WTC11 (cell line): ENCODE measurements at regions not wholly inside any gene's neighbourhood (a gene's known extent, or its start where the extent isn't known, plus 50 kb on each side); places are given as distances from the start of the nearest gene placed in this dataset.
"Not testable (repeated sequence)": the region's sequence is repeated elsewhere in the genome, so short reads cannot be mapped to it uniquely, and the experiment has no call there.

ENCODE experiments used
- ATAC-seq: fragments of 200-7000 bp; cut with Tn5 transposase; 2 replicates; pipeline ENCODE4 v1.10.0; 2021; ENCODE audit warnings: mild to moderate bottlenecking, moderate library complexity
- CTCF ChIA-PET: fragments of 300-600 bp; sonication (Branson Sonifier 250); formaldehyde crosslinking; loops from one replicate; lab custom pipeline; 2021; ENCODE audit warnings: antibody characterized with exemption; lab: Charles Lee
- POLR2A ChIA-PET: fragments of 350-600 bp; sonication (Branson Sonifier 250); formaldehyde crosslinking; loops from one replicate; lab custom pipeline; 2021; ENCODE audit warnings: antibody characterized with exemption; lab: Charles Lee
- DNase-seq: peaks from one replicate; pipeline ENCODE4 v3.0.0; 2021; ENCODE audit warnings: low spot score
- H3K27ac Mint-ChIP-seq: 2 replicates; pipeline ENCODE4 v1.8.0; 2021; ENCODE audit warnings: mixed read lengths
- H3K27me3 Mint-ChIP-seq: 2 replicates; pipeline ENCODE4 v1.8.0; 2021; ENCODE audit warnings: low read depth, mild to moderate bottlenecking, moderate library complexity, mixed read lengths
- H3K36me3 Mint-ChIP-seq: 2 replicates; pipeline ENCODE4 v1.8.0; 2021; ENCODE audit warnings: mixed read lengths
- H3K4me1 Mint-ChIP-seq: 2 replicates; pipeline ENCODE4 v1.8.0; 2022; ENCODE audit warnings: mixed read lengths
- H3K4me3 Mint-ChIP-seq: 2 replicates; pipeline ENCODE4 v1.8.0; 2021; ENCODE audit warnings: mild to moderate bottlenecking, moderate library complexity, mixed read lengths
- H3K9me3 Mint-ChIP-seq: 2 replicates; pipeline ENCODE4 v1.8.0; 2021; ENCODE audit warnings: mixed read lengths
- EMX1 ChIP-seq: fragments of 250-450 bp; sonication (Bioruptor Pico); IDR thresholded peaks from 2 replicates; pipeline ENCODE4 v1.8.0; 2021; ENCODE audit warnings: mild to moderate bottlenecking
- GRHL2 ChIP-seq: fragments of 250-450 bp; sonication (Bioruptor Pico); IDR thresholded peaks from 2 replicates; pipeline ENCODE4 v1.8.0; 2022; ENCODE audit warnings: mild to moderate bottlenecking, moderate library complexity; ENCODE audit not compliant: insufficient replicate concordance, severe bottlenecking
- MXD4 ChIP-seq: fragments of 250-450 bp; sonication (Bioruptor Pico); IDR thresholded peaks from 2 replicates; pipeline ENCODE4 v1.8.0; 2021; ENCODE audit warnings: mild to moderate bottlenecking, moderate library complexity, borderline replicate concordance
- NFE2L1 ChIP-seq: sonication (generic); formaldehyde crosslinking; IDR thresholded peaks from 2 replicates; pipeline ENCODE4 v1.8.1; 2023; ENCODE audit warnings: missing genetic modification reagents
- ZNF317 ChIP-seq: sonication (generic); formaldehyde crosslinking; IDR thresholded peaks from 2 replicates; pipeline ENCODE4 v1.8.1; 2023; ENCODE audit warnings: low read depth, mild to moderate bottlenecking, moderate library complexity, missing genetic modification reagents, borderline replicate concordance
- TF ChIP-seq, protein P1 (sequence below): sonication (generic); formaldehyde crosslinking; IDR thresholded peaks from 2 replicates; pipeline ENCODE4 v1.8.0; 2023; ENCODE audit warnings: missing genetic modification reagents
- TF ChIP-seq, protein P2 (sequence below): fragments of 250-450 bp; sonication (Bioruptor Pico); IDR thresholded peaks from 2 replicates; pipeline ENCODE4 v1.9.0; 2021; ENCODE audit warnings: mild to moderate bottlenecking, borderline replicate concordance
- TF ChIP-seq, protein P3 (sequence below): sonication (generic); formaldehyde crosslinking; IDR thresholded peaks from 2 replicates; pipeline ENCODE4 v1.8.1; 2023; ENCODE audit warnings: mild to moderate bottlenecking, moderate library complexity, missing genetic modification reagents
- TF ChIP-seq, protein P4 (sequence below): fragments of 200-600 bp; IDR thresholded peaks from 2 replicates; pipeline ENCODE4 v1.8.0; 2022; ENCODE audit warnings: antibody characterized with exemption
- TF ChIP-seq, protein P5 (sequence below): sonication (generic); formaldehyde crosslinking; IDR thresholded peaks from 2 replicates; pipeline ENCODE4 v1.8.1; 2022; ENCODE audit warnings: mild to moderate bottlenecking, moderate library complexity, missing genetic modification reagents

DNA sequence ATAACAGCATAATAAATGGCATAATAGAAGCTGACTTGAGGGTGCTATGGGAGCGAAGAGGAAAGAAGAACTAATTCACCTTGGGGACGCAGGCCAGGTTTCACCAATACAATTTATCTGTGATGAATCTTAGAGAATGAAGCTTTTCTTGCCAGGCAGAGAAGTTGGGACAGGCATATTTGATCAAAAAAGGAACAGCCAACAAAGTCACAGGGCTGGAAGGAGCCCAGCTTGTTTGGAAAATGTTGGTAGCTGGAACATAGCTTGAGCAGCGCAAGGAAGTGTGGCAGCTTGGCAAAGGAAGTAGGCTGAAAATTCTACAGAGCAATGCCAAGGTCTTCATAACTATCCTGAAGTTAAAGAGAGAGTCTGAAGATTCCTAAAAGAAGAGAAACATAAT is 181.5 kb upstream of the OR13F1 start (continued):
- TF ChIP-seq, protein P1, sequence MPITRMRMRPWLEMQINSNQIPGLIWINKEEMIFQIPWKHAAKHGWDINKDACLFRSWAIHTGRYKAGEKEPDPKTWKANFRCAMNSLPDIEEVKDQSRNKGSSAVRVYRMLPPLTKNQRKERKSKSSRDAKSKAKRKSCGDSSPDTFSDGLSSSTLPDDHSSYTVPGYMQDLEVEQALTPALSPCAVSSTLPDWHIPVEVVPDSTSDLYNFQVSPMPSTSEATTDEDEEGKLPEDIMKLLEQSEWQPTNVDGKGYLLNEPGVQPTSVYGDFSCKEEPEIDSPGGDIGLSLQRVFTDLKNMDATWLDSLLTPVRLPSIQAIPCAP (CRISPR knock-in tag) = no peak
- TF ChIP-seq EMX1 = no peak
- TF ChIP-seq, protein P2, sequence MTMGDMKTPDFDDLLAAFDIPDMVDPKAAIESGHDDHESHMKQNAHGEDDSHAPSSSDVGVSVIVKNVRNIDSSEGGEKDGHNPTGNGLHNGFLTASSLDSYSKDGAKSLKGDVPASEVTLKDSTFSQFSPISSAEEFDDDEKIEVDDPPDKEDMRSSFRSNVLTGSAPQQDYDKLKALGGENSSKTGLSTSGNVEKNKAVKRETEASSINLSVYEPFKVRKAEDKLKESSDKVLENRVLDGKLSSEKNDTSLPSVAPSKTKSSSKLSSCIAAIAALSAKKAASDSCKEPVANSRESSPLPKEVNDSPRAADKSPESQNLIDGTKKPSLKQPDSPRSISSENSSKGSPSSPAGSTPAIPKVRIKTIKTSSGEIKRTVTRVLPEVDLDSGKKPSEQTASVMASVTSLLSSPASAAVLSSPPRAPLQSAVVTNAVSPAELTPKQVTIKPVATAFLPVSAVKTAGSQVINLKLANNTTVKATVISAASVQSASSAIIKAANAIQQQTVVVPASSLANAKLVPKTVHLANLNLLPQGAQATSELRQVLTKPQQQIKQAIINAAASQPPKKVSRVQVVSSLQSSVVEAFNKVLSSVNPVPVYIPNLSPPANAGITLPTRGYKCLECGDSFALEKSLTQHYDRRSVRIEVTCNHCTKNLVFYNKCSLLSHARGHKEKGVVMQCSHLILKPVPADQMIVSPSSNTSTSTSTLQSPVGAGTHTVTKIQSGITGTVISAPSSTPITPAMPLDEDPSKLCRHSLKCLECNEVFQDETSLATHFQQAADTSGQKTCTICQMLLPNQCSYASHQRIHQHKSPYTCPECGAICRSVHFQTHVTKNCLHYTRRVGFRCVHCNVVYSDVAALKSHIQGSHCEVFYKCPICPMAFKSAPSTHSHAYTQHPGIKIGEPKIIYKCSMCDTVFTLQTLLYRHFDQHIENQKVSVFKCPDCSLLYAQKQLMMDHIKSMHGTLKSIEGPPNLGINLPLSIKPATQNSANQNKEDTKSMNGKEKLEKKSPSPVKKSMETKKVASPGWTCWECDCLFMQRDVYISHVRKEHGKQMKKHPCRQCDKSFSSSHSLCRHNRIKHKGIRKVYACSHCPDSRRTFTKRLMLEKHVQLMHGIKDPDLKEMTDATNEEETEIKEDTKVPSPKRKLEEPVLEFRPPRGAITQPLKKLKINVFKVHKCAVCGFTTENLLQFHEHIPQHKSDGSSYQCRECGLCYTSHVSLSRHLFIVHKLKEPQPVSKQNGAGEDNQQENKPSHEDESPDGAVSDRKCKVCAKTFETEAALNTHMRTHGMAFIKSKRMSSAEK (CRISPR knock-in tag) = no peak
- no peak for TF ChIP-seq NFE2L1 (CRISPR knock-in tag)
- TF ChIP-seq GRHL2 (CRISPR knock-in tag) = no peak
- TF ChIP-seq, protein P3, sequence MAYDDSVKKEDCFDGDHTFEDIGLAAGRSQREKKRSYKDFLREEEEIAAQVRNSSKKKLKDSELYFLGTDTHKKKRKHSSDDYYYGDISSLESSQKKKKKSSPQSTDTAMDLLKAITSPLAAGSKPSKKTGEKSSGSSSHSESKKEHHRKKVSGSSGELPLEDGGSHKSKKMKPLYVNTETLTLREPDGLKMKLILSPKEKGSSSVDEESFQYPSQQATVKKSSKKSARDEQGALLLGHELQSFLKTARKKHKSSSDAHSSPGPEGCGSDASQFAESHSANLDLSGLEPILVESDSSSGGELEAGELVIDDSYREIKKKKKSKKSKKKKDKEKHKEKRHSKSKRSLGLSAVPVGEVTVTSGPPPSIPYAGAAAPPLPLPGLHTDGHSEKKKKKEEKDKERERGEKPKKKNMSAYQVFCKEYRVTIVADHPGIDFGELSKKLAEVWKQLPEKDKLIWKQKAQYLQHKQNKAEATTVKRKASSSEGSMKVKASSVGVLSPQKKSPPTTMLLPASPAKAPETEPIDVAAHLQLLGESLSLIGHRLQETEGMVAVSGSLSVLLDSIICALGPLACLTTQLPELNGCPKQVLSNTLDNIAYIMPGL (CRISPR knock-in tag) = no peak

DNA sequence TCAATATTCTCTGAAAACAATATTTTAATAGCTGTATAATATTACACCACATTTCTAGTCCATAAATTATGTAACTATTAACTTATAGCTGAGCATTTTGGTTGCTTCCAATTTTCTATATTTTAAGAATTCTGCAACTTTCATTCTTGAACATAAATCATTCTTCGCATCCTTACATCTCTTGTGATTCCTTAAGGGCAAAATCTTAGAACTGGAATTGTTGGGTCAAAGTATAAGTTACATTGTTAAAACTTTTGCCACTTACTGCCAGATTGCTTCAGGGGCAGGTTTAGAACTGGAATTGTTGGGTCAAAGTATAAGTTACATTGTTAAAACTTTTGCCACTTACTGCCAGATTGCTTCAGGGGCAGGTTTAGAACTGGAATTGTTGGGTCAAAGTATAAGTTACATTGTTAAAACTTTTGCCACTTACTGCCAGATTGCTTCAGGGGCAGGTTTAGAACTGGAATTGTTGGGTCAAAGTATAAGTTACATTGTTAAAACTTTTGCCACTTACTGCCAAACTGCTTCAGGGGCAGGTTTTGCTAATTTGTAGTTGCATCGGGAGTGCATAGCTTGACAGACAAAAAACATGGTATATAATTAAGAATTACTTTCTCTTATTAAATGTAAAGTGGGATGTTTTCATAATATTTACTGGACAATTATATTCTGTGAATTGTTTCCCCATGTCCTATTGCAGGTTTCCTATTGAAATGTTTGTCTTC is 179.9 kb upstream of the OR13F1 start:
- H3K27ac Mint-ChIP-seq, POLR2A ChIA-PET, H3K36me3 Mint-ChIP-seq, DNase-seq, H3K4me1 Mint-ChIP-seq, ATAC-seq, H3K4me3 Mint-ChIP-seq, H3K27me3 Mint-ChIP-seq, CTCF ChIA-PET, H3K9me3 Mint-ChIP-seq: not testable (repeated sequence)

DNA sequence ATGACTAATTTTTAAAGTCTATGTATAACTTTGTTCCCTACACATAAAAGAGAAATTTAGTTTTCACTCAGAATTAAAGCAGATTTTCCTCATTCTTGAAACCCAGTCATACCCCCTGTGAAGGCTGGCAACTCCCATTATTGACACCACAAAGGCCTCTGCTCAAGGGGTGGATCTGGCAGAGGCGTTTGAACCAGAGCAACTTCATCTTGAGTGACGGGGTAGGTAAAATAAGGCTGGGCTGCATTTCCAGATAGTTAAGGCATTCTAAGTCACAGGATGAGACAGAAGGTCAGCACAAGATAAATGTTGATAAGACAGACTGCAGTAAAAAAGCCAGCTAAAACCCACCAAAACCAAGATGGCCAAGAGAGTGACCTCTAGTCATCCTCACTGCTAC is 177.2 kb upstream of the OR13F1 start:
- POLR2A ChIA-PET = no interaction called here
- peaks cover 3% of the 10 kb centered on the region for H3K4me1 Mint-ChIP-seq
- DNase-seq = no peak
- no peak for ATAC-seq
- no peak overlapping the region for H3K27ac Mint-ChIP-seq
- H3K9me3 Mint-ChIP-seq = no peaks in the 10 kb centered on the region
- CTCF ChIA-PET = no interaction called here
- TF ChIP-seq ZNF317 (CRISPR knock-in tag) = no peak
- TF ChIP-seq, protein P4, sequence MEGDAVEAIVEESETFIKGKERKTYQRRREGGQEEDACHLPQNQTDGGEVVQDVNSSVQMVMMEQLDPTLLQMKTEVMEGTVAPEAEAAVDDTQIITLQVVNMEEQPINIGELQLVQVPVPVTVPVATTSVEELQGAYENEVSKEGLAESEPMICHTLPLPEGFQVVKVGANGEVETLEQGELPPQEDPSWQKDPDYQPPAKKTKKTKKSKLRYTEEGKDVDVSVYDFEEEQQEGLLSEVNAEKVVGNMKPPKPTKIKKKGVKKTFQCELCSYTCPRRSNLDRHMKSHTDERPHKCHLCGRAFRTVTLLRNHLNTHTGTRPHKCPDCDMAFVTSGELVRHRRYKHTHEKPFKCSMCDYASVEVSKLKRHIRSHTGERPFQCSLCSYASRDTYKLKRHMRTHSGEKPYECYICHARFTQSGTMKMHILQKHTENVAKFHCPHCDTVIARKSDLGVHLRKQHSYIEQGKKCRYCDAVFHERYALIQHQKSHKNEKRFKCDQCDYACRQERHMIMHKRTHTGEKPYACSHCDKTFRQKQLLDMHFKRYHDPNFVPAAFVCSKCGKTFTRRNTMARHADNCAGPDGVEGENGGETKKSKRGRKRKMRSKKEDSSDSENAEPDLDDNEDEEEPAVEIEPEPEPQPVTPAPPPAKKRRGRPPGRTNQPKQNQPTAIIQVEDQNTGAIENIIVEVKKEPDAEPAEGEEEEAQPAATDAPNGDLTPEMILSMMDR = no peak
- TF ChIP-seq, protein P5, sequence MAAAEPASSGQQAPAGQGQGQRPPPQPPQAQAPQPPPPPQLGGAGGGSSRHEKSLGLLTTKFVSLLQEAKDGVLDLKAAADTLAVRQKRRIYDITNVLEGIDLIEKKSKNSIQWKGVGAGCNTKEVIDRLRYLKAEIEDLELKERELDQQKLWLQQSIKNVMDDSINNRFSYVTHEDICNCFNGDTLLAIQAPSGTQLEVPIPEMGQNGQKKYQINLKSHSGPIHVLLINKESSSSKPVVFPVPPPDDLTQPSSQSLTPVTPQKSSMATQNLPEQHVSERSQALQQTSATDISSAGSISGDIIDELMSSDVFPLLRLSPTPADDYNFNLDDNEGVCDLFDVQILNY = no peak
- TF ChIP-seq MXD4 (CRISPR knock-in tag) = no peak
- H3K36me3 Mint-ChIP-seq = no peaks in the 10 kb centered on the region
- no peak overlapping the region for H3K4me3 Mint-ChIP-seq
- H3K27me3 Mint-ChIP-seq = no peaks in the 10 kb centered on the region
